SK-N-MC (cell line): ENCODE measurements at regions not wholly inside any gene's neighbourhood (a gene's known extent, or its start where the extent isn't known, plus 50 kb on each side); places are given as distances from the start of the nearest gene placed in this dataset.

Source experiments
- DNase-seq: peaks from one replicate; pipeline ENCODE4 v3.0.0-alpha.2; 2011; ENCODE audit warnings: low read depth, low spot score
- H3K27ac ChIP-seq: fragments of 200-600 bp; sonication (generic); 2 replicates; pipeline ENCODE4 v1.5.1; 2016; ENCODE audit warnings: mixed run types
- H3K36me3 ChIP-seq: fragments of 200-600 bp; sonication (generic); 2 replicates; pipeline ENCODE4 v1.6.1; 2017; ENCODE audit warnings: antibody characterized with exemption, low read length, mixed read lengths; ENCODE audit not compliant: insufficient read depth
- H3K4me3 ChIP-seq: fragments of 200-600 bp; sonication (generic); 2 replicates; pipeline ENCODE4 v1.5.1; 2016
- H3K9ac ChIP-seq: fragments of 200-600 bp; sonication (generic); 2 replicates; pipeline ENCODE4 v1.8.0; 2017; ENCODE audit warnings: mixed run types, mixed read lengths; ENCODE audit not compliant: insufficient read length
- H3K9me3 ChIP-seq: fragments of 200-600 bp; sonication (generic); 2 replicates; pipeline ENCODE4 v1.6.1; 2017; ENCODE audit warnings: low read depth, mild to moderate bottlenecking, antibody characterized with exemption, low read length, moderate library complexity, mixed read lengths
- EZH2 ChIP-seq: fragments of 200-600 bp; sonication (generic); IDR thresholded peaks from one replicate; pipeline ENCODE4 v1.6.1; 2017; ENCODE audit warnings: antibody characterized with exemption
- FOXP2 ChIP-seq: optimal IDR thresholded peaks from 2 replicates; pipeline ENCODE3; 2011; ENCODE audit warnings: mild to moderate bottlenecking, moderate library complexity; ENCODE audit not compliant: insufficient read depth; ENCODE audit errors: extremely low read length, control extremely low read depth
- POLR2AphosphoS5 ChIP-seq: IDR thresholded peaks from 2 replicates; pipeline ENCODE4 v1.6.1; 2012; ENCODE audit warnings: mild to moderate bottlenecking, low read depth, low read length, borderline replicate concordance

DNA sequence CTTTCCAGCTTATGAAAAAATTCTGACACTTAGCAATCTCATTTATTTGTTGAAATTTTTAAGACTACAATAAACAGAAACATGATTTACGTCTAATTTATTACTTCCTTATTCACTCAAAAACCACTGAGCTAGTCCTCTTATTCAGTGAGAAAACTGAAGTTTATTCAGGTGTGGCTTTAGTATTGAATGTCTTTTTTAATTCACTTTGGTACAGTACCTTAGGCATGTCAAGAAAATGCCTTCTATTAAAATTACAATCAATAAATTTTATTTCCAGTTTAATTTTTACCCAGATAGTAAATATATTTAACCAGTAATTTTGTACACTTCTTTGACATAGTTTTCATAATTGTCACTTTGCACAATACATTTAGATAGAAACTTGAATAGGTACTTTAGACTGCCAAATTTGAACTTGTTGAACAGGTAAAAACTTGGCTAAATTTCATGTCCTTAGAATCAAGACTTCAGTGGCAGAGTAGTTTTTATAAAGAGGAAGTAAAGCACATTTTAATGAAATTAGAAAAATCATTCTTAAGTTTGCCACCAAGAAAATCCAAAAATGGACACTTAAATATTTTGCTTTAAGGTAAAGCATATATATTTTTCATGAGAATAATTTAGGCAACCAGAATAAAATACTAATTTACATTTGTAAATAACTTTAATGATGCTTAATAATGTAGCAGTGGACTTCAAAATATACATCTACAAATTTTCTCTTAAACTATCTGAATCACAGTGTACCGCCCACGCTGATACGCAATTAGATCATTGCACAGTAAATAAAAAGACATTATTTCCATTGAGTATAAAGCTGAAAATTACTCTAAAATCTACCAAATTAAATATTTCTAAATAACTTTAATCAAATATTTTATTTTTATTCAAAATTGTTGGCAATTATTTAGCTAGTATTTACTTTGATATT, 159.1 kb downstream of the RASSF9 start:
- DNase-seq: no peak
- no peaks in the 10 kb centered on the region for H3K36me3 ChIP-seq
- no peak overlapping the region for H3K4me3 ChIP-seq
- H3K9ac ChIP-seq: no peak overlapping the region
- no peak overlapping the region for H3K27ac ChIP-seq
- TF ChIP-seq EZH2 (no peak), FOXP2 (no peak), POLR2AphosphoS5 (no peak)
- no peaks in the 10 kb centered on the region; the same call in 1 of the 2 replicates for H3K9me3 ChIP-seq

DNA sequence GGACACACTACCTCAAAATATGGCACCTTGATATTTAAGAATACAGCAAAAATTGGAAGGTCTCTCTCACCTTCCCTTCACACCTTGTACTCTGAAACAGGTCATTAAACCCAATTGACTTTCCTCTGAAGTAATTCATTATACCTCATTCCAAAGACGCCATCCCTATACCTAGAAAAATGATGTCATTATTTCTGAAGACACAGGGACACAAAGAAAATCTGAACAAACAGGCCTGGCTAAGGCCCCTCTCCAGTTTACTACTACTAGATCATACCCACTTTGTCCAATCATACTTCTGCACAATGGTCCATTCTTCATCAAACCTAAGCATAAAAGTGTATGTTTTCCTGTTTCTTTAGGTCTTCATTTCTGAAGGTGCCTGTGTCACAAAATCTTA, 156.9 kb downstream of the RASSF9 start:
- H3K9me3 ChIP-seq: no peaks in the 10 kb centered on the region; the same call in 1 of the 2 replicates
- no peaks in the 10 kb centered on the region for H3K36me3 ChIP-seq
- H3K4me3 ChIP-seq: no peak overlapping the region
- TF ChIP-seq EZH2: no peak
- no peak for TF ChIP-seq FOXP2
- H3K9ac ChIP-seq: no peak overlapping the region
- DNase-seq: no peak
- H3K27ac ChIP-seq: no peak overlapping the region

DNA sequence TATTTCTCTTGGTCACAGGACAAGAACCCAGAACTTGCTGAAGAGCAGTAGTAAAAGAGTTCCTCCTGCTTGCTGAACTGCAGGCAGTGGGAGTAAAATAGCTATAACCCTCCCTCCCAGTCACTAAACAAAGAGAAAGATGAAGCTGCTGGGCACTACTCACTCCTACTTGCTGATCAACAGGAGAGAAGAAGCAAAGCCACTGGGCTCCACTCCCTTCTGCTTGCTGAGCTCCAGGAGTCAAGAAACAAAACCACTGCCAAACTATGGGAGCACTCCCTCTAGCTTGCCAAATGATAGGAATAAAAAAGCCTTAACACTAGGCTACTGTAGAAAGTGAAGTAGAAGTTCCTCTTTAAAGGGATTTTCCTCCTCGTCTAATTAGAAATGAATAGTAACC, 155.3 kb downstream of the RASSF9 start:
- TF ChIP-seq EZH2: no peak
- no peak for TF ChIP-seq FOXP2
- TF ChIP-seq POLR2AphosphoS5: no peak

DNA sequence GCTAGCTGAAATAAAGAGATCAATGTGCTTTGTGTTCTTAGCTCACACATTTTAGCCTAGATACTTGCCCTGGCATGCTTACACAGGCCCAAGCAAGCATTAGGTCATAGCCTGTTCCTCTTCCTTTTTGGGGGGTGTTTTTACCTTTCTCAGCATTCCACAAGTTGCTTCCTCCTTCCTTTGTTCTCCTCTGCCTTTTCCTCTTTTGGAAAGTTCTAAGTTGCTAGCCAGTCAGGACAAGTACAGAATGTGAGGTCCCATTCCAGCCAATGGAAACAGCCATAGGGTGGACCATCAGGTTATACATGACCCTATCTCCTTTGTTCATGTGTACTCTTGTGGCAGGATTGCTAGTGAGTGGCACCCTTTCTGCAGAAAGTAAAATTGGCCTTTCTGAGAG, 154.9 kb downstream of the RASSF9 start:
- H3K27ac ChIP-seq: no peak overlapping the region
- H3K36me3 ChIP-seq: no peaks in the 10 kb centered on the region
- DNase-seq: no peak
- no peak overlapping the region for H3K4me3 ChIP-seq
- TF ChIP-seq FOXP2 (no peak), EZH2 (no peak), POLR2AphosphoS5 (no peak)
- no peak overlapping the region for H3K9ac ChIP-seq
- no peaks in the 10 kb centered on the region; the same call in 1 of the 2 replicates for H3K9me3 ChIP-seq

More for the DNA sequence above, 155.3 kb downstream of the RASSF9 start:
- H3K27ac ChIP-seq: no peak overlapping the region
- H3K4me3 ChIP-seq: no peak overlapping the region
- H3K36me3 ChIP-seq: no peaks in the 10 kb centered on the region
- no peaks in the 10 kb centered on the region; the same call in 1 of the 2 replicates for H3K9me3 ChIP-seq
- H3K9ac ChIP-seq: no peak overlapping the region
- no peak for DNase-seq

DNA sequence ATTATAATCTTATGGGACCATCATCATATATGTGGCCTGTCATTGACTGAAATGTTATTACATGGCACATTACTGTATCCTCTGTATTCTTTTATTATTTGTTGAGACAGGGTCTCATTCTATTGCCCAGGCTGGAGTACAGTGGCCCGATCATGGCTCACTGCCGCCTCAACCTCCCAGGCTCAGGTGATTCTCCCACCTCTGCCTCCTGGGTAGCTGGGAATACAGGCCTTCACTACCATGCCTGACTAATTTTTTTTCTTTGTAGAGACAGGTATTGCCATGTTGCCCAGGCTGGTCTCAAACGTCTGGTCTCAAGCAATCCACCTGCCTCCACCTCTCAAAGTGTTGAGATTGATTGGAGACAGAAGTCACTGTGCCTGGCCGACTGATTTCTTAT, 153.2 kb downstream of the RASSF9 start:
- Histone ChIP-seq H3K9me3 (no peaks in the 10 kb centered on the region; the same call in 1 of the 2 replicates), H3K9ac (no peak overlapping the region), H3K4me3 (no peak overlapping the region), H3K36me3 (no peaks in the 10 kb centered on the region), H3K27ac (no peak overlapping the region)
- TF ChIP-seq EZH2: no peak
- DNase-seq: no peak

DNA sequence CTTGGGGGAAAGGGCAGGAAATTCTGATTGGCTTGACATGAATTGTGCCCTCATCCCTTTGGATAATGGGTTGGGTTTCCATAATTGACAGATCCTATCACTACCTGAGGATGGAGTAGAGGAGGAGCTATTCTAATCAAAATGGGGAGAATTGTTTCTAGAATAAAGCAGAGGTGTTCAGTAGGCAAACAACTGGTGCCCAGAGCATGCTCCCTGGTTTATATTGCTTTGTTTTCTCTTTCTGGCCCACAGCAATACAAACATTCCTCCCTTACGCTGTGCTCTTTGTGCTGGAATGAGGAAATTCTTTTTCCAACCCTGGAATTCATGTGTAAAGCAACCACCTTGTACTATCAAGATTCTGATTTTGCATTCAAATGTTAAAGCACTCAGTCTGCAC, 147.4 kb downstream of the RASSF9 start:
- Histone ChIP-seq H3K4me3 (no peak overlapping the region), H3K9ac (no peak overlapping the region), H3K36me3 (no peaks in the 10 kb centered on the region), H3K9me3 (no peaks in the 10 kb centered on the region), H3K27ac (no peak overlapping the region)
- no peak for TF ChIP-seq FOXP2
- TF ChIP-seq POLR2AphosphoS5: no peak
- DNase-seq: no peak

DNA sequence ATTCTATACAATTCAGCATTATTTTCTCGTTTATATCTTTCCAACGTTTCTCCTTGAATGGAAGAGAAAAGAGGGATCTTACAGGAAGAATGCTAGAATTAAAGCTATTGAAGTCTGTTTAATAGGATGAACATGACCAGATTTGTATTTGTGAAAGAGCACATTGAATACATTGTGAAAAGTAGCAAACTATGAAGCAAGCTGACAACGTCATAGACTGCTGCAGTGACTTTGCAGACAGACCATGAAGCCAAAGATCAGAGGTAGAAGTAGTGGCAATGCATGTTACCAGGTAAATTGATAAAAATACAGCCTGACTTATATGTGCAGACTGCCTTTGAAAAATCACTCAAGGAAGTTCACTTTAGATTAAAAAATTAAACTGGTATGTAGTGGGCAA, 146.1 kb downstream of the RASSF9 start:
- H3K36me3 ChIP-seq: no peaks in the 10 kb centered on the region

DNA sequence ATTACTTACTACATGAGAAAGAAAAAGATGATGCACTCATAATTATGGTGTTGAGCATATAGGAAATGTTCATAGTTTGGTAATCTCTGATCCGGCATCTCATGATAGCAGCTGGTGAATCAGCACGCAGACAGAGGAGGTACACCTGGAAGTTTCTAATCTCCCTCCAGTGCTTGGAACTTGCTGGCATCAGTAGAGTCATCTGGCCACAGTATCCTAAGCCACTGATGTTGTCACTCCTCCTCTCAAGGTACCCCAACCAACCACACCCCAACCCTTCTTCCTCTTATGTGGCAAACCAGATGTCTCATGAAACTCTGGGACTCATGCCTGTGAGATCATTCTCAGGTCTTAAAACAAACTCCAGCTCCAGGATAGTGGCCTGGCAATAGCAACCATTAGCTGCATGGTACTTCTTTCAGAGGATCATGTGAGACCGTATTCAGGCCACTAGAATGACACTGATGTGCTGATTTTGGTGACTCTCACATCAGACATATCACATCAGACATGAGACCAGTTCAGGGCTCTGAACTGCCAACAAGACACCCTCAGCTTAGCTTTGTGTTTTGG, 143.0 kb downstream of the RASSF9 start:
- H3K4me3 ChIP-seq: no peak overlapping the region
- no peak for DNase-seq
- H3K27ac ChIP-seq: no peak overlapping the region
- TF ChIP-seq POLR2AphosphoS5 (no peak), FOXP2 (no peak), EZH2 (no peak)
- H3K9me3 ChIP-seq: no peaks in the 10 kb centered on the region
- H3K36me3 ChIP-seq: no peaks in the 10 kb centered on the region
- no peak overlapping the region for H3K9ac ChIP-seq

More for the DNA sequence above, 146.1 kb downstream of the RASSF9 start:
- Histone ChIP-seq H3K4me3 (no peak overlapping the region), H3K9me3 (no peaks in the 10 kb centered on the region), H3K27ac (no peak overlapping the region), H3K9ac (no peak overlapping the region)
- DNase-seq: no peak
- TF ChIP-seq EZH2 (no peak), POLR2AphosphoS5 (no peak), FOXP2 (no peak)

DNA sequence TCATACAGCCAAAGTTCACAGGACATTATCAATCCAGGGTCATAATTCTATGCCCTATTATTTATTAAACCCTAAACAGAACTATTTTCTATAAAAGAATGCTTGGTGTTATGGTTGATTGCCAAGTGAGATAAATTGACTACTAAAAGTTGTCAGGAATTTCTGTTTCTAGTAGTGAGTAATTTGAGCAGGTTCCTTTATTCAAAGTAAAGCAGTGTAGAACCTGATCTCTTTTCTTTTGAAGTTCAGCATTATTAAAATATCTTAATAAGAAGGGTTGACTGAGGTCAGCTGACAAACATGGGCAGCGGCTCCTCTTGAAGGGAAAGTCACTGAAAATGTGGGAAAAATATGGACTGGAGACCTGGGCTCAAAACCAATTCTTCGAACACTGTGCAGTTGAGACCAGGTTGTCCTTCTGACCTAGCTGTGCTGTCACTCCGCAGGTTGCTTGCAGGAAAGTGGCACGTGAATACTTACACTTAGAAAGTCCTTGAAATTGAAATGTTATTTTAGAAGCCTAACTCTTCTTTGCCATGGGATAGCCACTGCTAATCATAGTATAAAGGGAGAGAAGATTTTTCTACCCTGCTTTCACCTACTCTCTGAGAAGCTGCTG, 141.0 kb downstream of the RASSF9 start:
- Histone ChIP-seq H3K36me3 (no peaks in the 10 kb centered on the region), H3K9me3 (no peaks in the 10 kb centered on the region), H3K27ac (no peak overlapping the region), H3K9ac (no peak overlapping the region), H3K4me3 (no peak overlapping the region)
- no peak for TF ChIP-seq EZH2
- TF ChIP-seq FOXP2: no peak
- no peak for TF ChIP-seq POLR2AphosphoS5
- DNase-seq: no peak
